Mucosa of descending colon (tissue), 3 donors: ENCODE measurements at regions not wholly inside any gene's neighbourhood (a gene's known extent, or its start where the extent isn't known, plus 50 kb on each side); places are given as distances from the start of the nearest gene placed in this dataset.

Experiments
- ATAC-seq: fragments of 200-7000 bp; cut with Tn5 transposase; one replicate; pipeline ENCODE4 v1.9.1; 2020; ENCODE audit warnings: mild to moderate bottlenecking, moderate library complexity
- DNase-seq, 3 donors: peaks; one replicate each; pipeline ENCODE4 v3.0.0-alpha.2; 2020
- H3K36me3 ChIP-seq: fragments of 200-600 bp; one replicate; pipeline ENCODE4 v1.8.0; 2021; ENCODE audit warnings: low read depth, mild to moderate bottlenecking
- H3K4me1 ChIP-seq: fragments of 200-600 bp; one replicate; pipeline ENCODE4 v1.8.0; 2021; ENCODE audit warnings: low read depth, mild to moderate bottlenecking
- H3K4me3 ChIP-seq: fragments of 200-600 bp; one replicate; pipeline ENCODE4 v1.8.0; 2021; ENCODE audit warnings: mild to moderate bottlenecking
- H3K9me3 ChIP-seq: fragments of 200-600 bp; one replicate; pipeline ENCODE4 v1.8.0; 2021; ENCODE audit warnings: mild to moderate bottlenecking
- intact Hi-C, 2 donors: fragments of 100-400 bp; cut with DNase I in 1 of 2; cut with micrococcal nuclease in 1 of 2; formaldehyde crosslinking; loops; one replicate each; pipeline versions ENCODE4 v1.11.0 to v1.11.1; 2022; cut with DNase I, micrococcal nuclease
- TF ChIP-seq, protein P1 (sequence below): fragments of 200-600 bp; IDR thresholded peaks from one replicate; pipeline ENCODE4 v1.8.0; 2022; ENCODE audit warnings: antibody characterized with exemption, mild to moderate bottlenecking
- donor health status: DM: no; HTN: no; CAD: no; lungs with moderate emphysema.
- donor health status: DM: no; HTN: no; CAD: no.
- donor health status: DM: no; HTN: yes; CAD: no.

DNA sequence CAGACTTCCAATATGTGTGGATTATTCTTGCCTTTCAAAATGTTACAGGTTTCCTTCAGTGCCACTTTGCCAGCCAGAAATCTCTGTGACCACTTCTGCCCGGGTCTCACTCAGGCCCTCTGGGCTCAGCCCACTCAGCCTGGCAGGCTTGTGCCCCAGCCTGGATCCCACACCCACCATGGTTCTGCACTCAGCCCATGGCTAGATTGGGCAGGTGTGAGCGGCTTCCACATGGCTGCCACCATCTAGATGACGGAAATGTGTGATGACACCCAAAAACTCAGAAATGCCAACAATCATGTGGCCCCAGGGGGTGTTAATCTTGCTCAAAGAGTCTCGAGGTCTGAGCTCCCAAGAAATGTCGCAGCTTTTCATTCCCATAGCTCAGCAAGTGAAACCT, 1097.5 kb upstream of the SLC39A10 start:
- no peaks in the 10 kb centered on the region for H3K36me3 ChIP-seq
- H3K4me1 ChIP-seq: no peaks in the 10 kb centered on the region
- intact Hi-C loops: no loop called here
- TF ChIP-seq, protein P1, sequence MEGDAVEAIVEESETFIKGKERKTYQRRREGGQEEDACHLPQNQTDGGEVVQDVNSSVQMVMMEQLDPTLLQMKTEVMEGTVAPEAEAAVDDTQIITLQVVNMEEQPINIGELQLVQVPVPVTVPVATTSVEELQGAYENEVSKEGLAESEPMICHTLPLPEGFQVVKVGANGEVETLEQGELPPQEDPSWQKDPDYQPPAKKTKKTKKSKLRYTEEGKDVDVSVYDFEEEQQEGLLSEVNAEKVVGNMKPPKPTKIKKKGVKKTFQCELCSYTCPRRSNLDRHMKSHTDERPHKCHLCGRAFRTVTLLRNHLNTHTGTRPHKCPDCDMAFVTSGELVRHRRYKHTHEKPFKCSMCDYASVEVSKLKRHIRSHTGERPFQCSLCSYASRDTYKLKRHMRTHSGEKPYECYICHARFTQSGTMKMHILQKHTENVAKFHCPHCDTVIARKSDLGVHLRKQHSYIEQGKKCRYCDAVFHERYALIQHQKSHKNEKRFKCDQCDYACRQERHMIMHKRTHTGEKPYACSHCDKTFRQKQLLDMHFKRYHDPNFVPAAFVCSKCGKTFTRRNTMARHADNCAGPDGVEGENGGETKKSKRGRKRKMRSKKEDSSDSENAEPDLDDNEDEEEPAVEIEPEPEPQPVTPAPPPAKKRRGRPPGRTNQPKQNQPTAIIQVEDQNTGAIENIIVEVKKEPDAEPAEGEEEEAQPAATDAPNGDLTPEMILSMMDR: no peak
- H3K4me3 ChIP-seq: no peak overlapping the region
- DNase-seq: peak in 1 of 3 donors; percentile 10
- H3K9me3 ChIP-seq: no peaks in the 10 kb centered on the region
- no peak for ATAC-seq

- intact Hi-C loops: no loop called here
- Histone ChIP-seq H3K36me3 (no peaks in the 10 kb centered on the region), H3K4me3 (no peak overlapping the region), H3K9me3 (no peaks in the 10 kb centered on the region), H3K4me1 (no peaks in the 10 kb centered on the region)
- TF ChIP-seq, protein P1: no peak
- DNase-seq: no peak
- ATAC-seq: no peak
Observed at GRCh38 chr2:194557993-194558392, 1099.0 kb upstream of the SLC39A10 start.

DNA sequence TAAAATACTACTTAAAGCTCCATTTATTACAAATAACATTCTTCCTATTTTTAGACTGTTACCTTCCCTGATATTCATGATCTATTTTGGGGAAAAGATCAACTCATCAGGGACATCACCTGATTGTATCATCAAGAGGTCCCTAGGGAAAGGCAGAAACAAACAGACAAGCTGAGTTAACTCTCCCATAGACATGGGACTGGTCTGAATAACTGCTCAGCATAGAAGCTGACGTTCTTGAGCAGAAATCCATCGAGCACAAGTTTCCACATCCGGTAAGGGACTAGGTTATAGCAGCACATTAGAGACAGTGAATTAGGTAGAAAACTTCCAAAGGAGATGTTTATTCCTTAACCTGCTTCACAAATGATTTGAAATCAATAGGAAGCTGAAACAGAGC, 1100.4 kb upstream of the SLC39A10 start:
- H3K4me3 ChIP-seq: no peak overlapping the region
- DNase-seq: no peak
- no peak for ATAC-seq
- H3K4me1 ChIP-seq: no peaks in the 10 kb centered on the region
- TF ChIP-seq, protein P1: no peak
- H3K9me3 ChIP-seq: no peaks in the 10 kb centered on the region
- intact Hi-C loops: no loop called here
- H3K36me3 ChIP-seq: no peaks in the 10 kb centered on the region

GRCh38 chr2:194553980-194554379, 1103.0 kb upstream of the SLC39A10 start:
- DNase-seq (no peak), ATAC-seq (no peak)
- no peaks in the 10 kb centered on the region for H3K36me3 ChIP-seq
- H3K4me1 ChIP-seq: no peaks in the 10 kb centered on the region
- H3K9me3 ChIP-seq: no peaks in the 10 kb centered on the region
- intact Hi-C loops: no loop called here
- TF ChIP-seq, protein P1: no peak
- no peak overlapping the region for H3K4me3 ChIP-seq

DNA sequence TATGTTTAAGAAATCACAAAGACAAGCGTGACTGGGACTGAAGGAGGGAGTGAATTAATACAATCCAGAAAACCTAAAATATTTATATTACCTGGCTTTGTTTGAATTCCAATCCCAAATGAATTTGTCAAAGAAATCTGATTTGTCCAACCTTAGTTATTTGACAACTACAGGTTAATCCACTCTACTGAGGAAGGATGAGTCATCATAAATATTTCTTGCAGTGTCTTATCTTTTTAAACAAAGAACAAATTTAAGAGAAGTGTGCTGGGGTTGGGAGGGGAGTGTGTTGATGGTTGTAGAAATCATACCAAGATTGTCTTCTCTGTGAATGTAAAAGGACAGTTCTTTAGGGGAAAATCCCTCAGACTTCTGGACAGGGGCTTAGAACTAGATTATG, 1106.3 kb upstream of the SLC39A10 start:
- DNase-seq: no peak
- intact Hi-C loops: no loop called here
- H3K36me3 ChIP-seq: no peaks in the 10 kb centered on the region
- no peaks in the 10 kb centered on the region for H3K9me3 ChIP-seq
- ATAC-seq: no peak
- no peak overlapping the region for H3K4me3 ChIP-seq
- TF ChIP-seq, protein P1: no peak
- no peaks in the 10 kb centered on the region for H3K4me1 ChIP-seq

GRCh38 chr2:194549387-194549786, 1107.6 kb upstream of the SLC39A10 start:
- no peaks in the 10 kb centered on the region for H3K4me1 ChIP-seq
- TF ChIP-seq, protein P1: no peak
- H3K9me3 ChIP-seq: no peaks in the 10 kb centered on the region
- DNase-seq (no peak), ATAC-seq (no peak)
- H3K36me3 ChIP-seq: no peaks in the 10 kb centered on the region
- intact Hi-C loops: no loop called here
- H3K4me3 ChIP-seq: no peak overlapping the region
